AG09309 (cell line): ENCODE measurements at regions not wholly inside any gene's neighbourhood (a gene's known extent, or its start where the extent isn't known, plus 50 kb on each side); places are given as distances from the start of the nearest gene placed in this dataset.

Experiments used
- DNase-seq: peaks from one replicate; pipeline ENCODE4 v3.0.0-alpha.2; 2010; ENCODE audit warnings: low read depth
- H3K4me3 ChIP-seq: 2 replicates; pipeline ENCODE4 v1.5.1; 2011; ENCODE audit warnings: mild to moderate bottlenecking, low read depth, low read length, moderate library complexity; ENCODE audit not compliant: control insufficient read depth
- TF ChIP-seq, protein P1 (sequence below): IDR thresholded peaks from 2 replicates; pipeline ENCODE4 v1.5.1; 2011; ENCODE audit warnings: mild to moderate bottlenecking, low read depth, low read length, inconsistent platforms; ENCODE audit not compliant: insufficient read depth, control insufficient read depth; ENCODE audit errors: missing control alignments

DNA sequence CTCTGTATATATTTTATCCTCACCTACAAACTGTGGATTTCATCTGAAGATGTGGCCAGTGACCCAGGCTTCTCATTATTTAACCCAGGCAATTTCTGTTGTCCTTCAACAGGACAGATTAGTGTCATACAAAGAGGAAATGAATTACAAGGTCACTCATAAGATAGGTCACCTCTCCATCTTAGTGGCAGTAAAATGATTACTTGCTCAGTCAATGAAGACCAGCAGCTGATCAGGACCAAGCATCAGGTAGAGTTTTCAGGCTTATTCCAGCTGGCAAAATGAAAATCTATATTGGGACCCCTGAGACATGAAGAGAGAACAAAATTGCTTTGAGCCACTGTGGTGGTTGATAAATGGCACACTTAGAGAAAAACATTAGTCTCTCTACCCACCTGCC, 135.2 kb upstream of the PRDM9 start:
- no peak overlapping the region for H3K4me3 ChIP-seq
- DNase-seq = no peak
- TF ChIP-seq, protein P1, sequence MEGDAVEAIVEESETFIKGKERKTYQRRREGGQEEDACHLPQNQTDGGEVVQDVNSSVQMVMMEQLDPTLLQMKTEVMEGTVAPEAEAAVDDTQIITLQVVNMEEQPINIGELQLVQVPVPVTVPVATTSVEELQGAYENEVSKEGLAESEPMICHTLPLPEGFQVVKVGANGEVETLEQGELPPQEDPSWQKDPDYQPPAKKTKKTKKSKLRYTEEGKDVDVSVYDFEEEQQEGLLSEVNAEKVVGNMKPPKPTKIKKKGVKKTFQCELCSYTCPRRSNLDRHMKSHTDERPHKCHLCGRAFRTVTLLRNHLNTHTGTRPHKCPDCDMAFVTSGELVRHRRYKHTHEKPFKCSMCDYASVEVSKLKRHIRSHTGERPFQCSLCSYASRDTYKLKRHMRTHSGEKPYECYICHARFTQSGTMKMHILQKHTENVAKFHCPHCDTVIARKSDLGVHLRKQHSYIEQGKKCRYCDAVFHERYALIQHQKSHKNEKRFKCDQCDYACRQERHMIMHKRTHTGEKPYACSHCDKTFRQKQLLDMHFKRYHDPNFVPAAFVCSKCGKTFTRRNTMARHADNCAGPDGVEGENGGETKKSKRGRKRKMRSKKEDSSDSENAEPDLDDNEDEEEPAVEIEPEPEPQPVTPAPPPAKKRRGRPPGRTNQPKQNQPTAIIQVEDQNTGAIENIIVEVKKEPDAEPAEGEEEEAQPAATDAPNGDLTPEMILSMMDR = no peak

DNA sequence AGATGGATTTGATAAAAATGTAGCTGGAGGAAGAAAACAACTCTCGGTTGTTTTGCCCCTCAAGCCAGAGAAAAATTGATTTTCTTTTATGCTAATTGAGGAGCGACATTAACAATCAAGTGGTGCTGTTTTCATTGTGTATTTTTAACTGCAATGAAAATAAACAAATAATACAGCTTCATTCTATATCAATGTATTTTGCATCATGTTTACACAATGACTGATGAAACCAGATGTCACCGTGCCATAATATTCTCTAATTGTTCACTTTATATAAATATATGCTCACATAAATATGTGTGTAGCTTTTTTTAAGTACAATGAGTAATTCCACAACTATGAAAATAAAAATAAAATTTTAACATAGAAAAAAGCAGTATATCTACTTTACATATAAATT, 139.0 kb upstream of the PRDM9 start:
- no peak overlapping the region for H3K4me3 ChIP-seq
- TF ChIP-seq, protein P1 = no peak
- no peak for DNase-seq

DNA sequence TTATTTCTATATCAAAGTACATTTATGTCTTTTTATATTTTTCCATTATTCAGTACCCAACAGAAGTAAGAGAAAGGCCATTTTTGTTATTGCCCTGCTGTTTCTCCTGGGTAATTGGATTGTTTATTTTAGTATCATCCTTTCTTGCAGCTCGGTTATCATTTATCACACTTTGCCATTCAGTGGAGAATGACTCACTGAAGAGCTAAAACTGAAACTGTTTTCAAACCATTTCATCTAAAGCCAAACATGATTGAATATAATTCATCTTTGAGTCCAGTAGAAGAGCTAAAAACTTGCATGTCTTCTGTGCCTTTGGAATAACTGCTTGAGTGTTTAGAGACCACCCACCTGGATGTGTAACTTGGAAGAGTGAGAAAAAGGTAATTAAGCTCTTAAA, 139.5 kb upstream of the PRDM9 start:
- no peak for DNase-seq
- H3K4me3 ChIP-seq = no peak overlapping the region
- TF ChIP-seq, protein P1 = no peak

DNA sequence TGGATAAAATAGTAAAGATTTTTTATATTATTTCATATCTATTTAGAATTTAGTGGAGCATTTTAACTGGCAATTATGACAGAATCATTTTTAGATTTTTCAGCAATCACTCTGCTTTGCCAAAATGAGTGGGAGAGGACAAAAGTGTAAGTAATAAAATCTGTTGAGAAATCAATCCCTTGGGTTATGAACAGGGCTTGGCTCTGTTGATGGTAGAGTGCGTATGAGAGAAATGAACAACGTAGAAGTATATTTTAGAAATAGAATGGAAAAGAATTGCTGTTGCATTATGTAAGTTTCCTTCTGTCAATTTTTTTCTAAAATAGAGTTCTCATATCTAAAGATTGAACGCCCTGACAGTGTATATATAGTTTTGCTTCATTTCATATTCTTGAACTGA, 154.1 kb upstream of the PRDM9 start:
- DNase-seq = no peak
- TF ChIP-seq, protein P1 = no peak
- H3K4me3 ChIP-seq = no peak overlapping the region

DNA sequence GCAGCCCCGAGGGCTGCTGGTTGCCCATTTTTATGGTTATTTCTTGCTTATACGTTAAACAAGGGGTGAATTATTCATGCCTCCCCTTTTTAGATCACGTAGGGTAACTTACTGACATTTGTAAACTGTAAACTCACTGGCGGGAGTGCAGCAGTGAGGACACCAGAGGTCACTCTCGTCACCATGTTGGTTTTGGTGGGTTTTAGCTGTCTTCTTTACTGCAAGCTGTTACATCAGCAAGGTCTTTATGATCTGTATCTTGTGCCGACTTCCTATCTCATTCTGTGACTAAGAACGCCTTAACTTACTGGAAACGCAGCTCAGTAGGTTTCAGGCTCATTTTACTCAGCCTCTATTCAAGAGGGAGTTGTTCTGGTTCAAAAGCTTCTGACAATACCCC, 155.0 kb upstream of the PRDM9 start:
- H3K4me3 ChIP-seq = no peak overlapping the region
- TF ChIP-seq, protein P1 = no peak
- DNase-seq = no peak

DNA sequence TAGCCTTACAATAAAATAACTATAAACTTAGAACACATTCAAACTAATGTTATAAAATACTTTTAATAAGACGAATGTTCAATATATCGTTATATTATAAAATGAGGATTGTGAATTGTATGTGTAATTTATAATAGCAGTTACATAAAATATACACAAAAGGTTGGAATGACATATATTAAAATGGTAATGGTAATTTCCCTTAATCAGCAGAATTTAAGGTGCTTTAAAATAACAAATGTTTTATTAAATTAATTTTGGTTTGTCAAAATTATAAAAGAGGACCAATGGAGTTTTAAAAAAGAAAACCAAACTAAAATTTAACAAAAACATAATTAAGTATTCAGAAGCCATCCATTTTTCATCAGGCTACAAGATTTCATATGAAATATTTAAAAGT, 164.3 kb upstream of the PRDM9 start:
- no peak overlapping the region for H3K4me3 ChIP-seq
- no peak for DNase-seq
- TF ChIP-seq, protein P1 = no peak

DNA sequence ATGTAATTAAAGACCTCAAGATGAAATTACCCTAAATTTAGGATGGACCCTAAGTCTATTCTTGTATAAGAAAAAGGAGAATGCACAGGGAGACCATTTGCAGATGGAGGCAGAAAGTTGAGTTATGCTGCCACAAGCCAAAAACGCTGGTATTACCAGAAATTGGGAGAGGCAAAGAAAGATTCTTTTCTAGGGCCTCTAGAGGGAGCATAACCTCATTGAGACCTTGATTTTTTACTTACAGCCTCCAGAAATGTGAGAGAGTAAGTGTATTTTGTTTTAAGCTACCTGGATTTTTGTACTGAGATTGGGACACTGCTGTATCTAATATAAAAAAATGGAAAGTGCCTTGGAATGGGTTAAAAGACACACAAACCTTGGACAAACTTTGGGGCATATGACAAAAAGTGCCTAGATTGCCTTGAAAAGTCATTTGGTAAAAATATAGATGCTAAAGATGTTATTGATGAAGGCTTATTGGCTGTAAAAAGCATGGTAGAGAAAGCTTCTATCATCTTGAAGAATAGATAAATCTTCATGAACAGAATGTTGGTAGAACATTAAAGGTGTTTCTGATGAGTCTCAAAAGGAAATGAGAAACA, 174.7 kb upstream of the PRDM9 start:
- TF ChIP-seq, protein P1 = no peak
- no peak overlapping the region for H3K4me3 ChIP-seq
- DNase-seq = no peak
